ENCODE measurements at regions not wholly inside any gene's neighbourhood (a gene's known extent, or its start where the extent isn't known, plus 50 kb on each side); places are given as distances from the start of the nearest gene placed in this dataset.
"Not testable (repeated sequence)": the region's sequence is repeated elsewhere in the genome, so short reads cannot be mapped to it uniquely, and the experiment has no call there.

- not testable (repeated sequence) for TF ChIP-seq CTCF, POLR2A (IDR thresholded peaks at IDR 0.05)
These were observed 173.9 kb downstream of the TJP1 start for GRCh38 chr15:29648415-29648814.
